Stimulated activated CD4-positive, alpha-beta T cell treated with anti-CD3 and anti-CD28 coated beads, Interleukin-2, amount 100 ng/mL, for 4 hours (primary cell): ENCODE measurements at regions not wholly inside any gene's neighbourhood (a gene's known extent, or its start where the extent isn't known, plus 50 kb on each side); places are given as distances from the start of the nearest gene placed in this dataset.
"Not testable (repeated sequence)": the region's sequence is repeated elsewhere in the genome, so short reads cannot be mapped to it uniquely, and the experiment has no call there.

Source experiments
- DNase-seq: peaks from one replicate; pipeline ENCODE4 v3.0.0-alpha.2; 2020; ENCODE audit warnings: low read depth

DNA sequence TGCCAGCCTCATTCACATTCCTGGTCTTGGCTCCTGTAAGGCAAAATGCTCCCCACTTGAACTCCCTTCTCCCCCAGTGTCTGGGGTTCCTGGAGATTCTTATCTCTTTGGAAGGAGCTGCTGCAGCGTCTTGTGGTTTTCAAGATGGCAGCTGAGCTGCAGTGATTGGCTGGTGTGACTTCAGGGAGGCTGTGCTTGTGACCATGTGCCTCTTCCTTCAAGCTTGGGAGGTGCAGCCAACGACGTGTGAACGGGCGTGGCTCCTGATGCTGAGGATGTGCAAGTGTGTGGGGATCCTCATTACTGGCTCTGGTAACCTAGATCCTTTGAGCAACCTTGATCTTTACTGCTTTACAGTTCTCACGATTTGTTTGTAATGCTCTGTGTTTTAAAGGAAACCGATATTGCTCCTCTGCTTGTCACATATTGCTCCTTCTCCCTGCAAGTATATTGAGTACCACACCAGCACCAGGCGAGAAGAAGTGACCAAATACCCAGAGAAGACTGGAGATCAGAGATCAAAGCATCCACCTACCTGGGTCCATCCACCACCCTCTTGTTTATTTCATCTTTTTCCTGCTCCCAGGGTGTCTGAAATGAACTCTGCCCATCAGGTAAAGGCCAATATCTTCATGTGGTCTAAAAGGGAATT lies 208.5 kb downstream of the FGF9 start:
- DNase-seq: no peak

DNA sequence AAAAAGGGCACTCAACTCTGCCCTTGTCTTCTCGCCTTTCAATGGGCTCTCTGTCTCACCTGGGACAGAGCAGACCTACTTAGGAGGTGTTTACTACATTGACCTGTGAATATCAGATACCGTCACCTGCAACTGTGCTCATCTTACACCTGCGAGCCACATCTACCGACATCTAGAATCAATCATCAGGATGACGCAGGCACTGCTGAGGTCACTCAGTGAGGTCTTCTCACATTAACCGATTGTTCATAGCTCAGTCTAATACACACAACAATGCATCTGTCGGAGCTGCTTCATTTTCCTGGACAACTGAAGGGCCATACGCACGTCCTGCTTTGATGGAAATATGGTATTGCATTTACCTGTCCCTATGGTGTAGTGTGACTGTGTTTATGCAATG lies 211.9 kb downstream of the FGF9 start:
- no peak for DNase-seq

DNA sequence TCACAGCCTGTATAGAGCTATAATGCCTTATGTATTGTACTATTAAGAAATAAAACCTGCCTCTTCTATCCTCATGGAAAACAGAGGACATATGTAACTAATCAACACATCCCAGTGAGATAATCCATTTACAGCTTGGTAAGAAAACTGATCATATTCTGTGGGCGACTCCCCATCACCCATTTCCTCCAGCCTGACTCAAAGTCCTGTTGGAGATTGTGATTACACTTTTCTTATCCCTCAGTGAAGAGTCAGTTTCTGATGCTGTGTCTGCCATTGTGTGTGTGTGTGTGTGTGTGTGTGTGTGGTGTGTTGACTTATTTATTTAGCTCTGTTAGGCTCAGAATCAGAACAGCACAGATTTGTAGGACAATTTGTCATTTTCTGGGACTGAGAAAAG lies 212.8 kb downstream of the FGF9 start:
- DNase-seq: no peak

DNA sequence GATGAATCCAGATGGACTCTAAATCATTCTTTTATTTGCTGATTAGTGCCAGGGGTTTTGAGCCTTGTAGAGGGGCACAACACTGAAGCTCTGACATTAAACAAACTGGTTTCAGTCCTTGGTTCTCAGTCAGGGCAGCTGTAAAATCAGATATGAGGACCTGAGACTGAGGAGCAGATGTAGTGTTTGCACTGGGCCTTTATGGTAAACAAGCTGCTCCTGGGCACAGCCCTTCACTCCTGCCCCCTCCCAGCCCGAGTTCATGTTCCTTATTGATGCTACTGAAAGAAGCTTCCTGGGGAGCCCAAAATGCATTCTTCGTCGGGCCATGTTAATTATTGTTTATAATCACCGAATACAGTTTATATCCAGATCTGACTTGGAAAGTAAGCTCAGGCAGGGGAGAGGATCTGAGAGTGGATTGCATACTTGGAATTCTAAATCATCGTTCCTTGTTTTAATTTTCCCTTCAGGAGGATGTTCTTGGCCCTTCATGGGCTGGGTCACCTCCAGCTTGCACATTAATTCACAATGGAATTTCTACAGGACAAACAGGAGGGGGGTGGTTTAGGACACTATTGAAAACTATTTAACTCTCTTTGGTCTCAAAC lies 213.5 kb downstream of the FGF9 start:
- no peak for DNase-seq

DNA sequence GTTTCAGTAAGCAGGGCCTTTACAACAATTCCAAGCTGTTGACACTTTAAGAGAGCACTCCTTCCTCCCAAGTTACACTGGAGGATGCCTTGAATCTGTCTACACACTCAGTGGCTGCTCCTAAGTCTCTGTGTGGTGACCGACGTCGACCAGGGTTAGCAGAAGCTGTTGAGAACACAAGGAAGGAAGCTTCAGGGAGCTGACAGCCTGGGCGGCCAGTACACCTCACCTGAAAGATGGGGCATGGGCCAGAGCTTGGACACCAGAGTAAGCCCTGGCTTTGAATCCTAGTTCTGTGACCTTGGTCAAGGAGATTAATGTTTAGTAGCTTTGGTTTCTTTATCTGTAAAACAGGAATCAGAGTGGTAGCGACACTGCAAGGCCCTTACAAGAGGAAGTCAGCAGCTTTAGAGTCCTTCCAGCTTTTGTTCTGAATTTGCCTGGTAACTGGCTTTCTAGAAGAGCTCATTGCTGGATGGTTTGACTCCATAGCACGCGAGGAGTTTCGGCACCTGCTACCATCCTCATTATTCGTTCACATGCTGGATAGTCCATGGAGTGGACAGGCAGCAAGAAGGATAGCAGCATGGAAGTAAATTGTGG lies 214.2 kb downstream of the FGF9 start:
- no peak for DNase-seq

DNA sequence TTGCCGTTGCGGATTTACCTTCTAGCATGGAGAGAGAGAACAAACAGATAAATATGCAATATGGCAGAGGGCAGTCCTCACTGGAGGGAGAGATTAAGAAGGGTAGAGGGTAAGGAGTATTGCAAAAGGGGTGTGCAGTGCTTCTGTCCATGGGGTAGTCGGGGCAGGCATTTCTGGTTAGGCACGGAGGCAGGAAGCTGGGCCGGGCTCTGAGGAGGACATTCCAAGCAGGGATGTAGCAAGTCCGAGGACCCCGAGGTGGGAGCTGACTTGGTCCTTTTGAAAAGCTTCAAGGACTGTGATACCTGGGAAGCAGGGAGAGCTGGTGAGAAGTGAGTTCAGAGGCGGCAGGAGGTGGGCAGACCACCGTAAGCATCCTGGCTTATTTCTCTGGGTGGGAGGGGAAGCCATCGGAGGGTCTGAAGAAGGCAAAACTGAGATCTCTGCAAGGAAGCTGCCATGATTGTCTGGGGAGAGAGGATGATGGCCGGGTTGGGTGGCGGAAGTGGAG lies 214.9 kb downstream of the FGF9 start:
- DNase-seq: no peak

DNA sequence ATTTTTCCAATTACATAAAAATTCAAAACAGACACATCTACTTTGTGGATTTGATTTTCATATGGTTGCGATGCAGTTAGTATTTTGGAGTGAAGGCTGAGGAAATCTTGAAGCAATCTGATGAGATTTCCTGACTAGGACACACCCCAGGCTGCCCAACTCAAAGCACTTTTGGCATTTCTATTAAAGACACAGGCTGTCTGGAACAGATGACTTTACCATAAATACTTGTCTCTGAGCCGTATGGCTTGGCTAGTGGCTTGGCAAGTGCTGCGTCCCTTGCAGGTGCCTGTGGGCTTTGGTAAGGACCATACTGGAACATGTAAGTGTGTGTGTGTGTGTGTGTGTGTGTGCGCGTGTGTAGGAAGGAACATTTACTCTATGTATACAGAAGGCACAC lies 218.8 kb downstream of the FGF9 start:
- DNase-seq: no peak

DNA sequence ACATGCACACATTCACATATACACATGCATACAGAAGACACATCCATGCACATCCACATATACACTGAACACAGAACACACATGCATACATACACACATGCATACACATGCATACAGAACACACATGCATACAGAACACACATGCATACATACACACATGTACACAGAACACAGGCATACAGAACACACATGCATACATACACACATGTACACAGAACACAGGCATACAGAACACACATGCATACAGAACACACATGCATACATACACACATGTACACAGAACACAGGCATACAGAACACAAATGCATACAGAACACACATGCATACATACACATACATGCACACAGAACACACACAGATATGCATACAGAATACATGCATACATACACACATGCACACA lies 219.3 kb downstream of the FGF9 start:
- not testable (repeated sequence) for DNase-seq

DNA sequence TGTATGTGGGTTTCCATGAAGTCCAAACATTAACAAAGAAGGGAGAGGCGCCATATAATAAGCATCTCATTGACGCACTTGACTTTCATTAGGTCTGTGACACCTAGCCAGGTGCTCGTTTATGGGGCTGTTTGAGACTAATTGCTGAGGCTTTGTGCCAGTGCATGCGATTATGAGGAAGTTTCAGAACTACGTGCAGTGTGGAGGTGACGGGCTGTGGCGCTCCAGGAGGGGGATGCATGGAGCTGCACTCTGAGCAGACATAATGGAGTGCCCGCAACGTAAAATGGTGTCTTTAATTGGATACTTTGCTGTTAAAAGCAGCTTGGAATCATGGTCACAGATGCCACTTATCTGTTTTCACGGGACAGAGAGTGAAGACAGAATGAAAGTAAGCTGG lies 223.2 kb downstream of the FGF9 start:
- DNase-seq: no peak

DNA sequence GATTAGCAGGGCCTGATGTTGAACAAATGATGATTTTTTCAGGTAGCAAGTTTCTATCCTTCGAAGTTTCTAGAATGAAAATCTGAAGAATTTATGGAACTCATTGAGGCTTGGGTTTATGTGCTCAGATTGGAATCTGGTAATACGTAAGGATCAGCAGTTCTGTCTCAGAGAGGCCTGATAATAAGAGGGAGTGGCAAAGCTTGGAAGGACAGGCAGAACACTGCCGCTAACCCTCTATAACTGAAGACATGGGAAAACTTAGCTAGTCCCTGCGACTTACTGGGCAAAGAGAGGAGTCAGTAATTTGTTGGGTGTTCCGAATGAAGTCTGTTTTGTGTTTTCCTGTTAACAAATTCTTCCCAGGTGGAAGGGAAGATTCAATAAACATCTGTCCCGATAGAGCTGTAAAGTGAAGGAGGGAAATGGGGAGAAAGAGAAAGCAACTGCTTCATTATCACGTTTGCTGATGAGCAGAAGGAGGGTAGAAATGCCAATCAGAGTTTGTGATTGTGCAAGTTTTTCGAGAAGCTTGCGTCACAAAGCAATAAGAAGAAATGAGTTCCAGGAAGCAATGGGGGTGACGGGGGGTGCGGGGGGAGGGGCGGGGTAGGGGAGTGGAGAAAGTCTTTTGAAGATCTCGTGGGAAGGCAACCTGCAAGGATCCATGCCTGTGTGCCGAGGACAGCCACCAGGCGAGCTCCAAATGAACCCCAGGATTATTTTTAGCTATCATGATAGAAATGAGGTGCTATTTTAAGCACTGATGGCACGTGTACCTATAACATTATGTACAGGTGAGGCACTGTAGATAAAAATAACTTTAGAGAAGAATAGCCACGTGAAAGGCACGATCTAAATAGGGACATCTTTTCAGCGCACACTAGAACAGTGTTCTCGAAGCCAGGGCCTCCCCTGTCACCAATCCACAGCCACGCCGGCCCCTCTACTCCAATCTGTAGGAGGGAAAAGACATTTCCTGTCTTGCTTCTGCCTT lies 224.1 kb downstream of the FGF9 start:
- DNase-seq: no peak

DNA sequence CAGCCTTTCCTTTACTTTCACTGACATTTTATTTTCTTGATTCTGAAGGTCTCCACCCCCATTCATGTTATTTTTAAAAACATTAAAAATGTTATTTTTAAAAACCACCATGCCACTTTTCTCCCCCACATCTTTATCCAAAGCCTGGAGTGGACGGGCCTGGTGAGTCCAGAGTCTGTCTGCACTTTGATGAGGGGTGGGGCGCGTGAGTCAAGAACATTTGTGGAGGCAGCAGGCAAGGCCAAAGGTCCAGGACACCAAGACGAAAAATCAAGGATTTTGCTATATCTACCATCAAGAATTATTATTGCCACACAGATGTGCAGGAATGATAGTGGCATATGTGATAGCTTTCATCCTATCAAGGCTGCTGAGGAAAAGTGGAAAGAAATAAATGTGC lies 224.9 kb downstream of the FGF9 start:
- DNase-seq: no peak

DNA sequence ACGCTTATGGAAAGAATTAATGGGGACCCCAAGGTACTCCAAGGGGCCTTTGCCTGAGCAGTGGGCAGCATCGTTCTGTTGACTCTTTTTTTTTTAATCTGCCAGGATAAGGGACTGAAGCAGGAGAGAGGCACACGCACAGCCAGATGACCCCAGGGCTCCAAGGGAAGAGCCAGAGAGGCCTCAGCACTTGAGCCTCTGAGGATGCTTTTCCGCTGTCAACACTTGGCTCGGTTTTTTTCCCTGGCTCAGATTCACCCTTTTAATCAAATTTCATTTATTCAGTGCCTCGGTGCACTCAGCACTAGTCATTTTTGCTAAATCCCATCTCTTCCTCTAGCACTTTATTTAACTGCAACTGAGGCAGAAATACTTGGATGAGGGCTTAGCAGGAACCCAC lies 226.3 kb downstream of the FGF9 start:
- DNase-seq: no peak

DNA sequence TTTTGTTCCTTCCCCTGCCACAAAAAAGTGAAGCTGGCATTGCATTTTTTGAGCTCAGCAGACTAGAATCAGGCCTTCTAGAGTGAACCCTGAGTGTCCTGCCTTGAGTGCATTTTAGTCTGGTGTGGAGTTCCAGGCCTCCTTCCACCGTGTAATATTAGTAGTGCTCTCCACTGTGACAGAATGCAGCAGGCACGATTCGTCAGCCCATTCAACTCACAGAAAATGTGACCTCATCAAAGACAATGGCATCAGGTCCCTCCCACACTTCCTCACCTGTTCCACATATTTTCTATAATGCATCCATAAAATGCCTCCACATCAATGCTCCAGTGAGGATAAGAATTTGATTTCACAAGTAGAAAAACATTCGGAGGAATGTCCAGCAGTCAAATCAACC lies 227.6 kb downstream of the FGF9 start:
- DNase-seq: no peak

DNA sequence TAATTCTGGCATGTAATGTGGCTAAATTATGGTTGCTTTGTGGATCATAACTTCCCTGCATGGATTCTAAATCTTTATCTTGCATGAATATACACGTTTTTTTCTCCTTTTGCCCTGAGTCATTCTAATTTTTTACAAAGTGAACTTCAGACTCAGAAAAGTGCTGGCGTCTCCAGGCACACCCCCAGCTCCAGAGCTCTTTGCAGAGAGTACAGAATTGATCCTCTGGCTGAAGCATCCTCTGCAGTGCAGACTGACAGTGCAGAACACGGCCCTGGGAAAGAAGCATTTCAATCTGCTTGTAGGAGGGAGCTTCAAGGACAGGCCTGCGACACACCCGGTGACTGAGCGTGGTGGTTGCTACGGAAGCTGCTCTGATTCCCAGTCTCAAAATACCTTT lies 228.1 kb downstream of the FGF9 start:
- DNase-seq: no peak

DNA sequence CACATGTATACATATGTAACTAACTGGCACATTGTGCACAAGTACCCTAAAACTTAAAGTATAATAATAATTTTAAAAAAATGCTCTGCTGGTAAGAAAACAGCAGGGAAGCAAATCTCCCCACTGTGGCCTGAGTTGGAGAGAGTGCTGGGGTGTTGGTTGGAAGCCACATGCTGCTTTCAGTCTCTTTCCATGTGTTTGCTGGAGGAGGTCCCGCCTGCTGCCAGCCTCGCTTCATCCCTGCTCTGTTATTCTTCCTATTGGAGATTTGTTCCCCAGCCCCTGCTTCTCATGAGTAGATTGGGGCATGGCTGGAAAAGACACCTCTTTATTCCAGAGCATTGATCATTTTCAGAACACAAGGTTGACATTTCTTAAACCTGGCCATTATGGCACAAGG lies 230.5 kb downstream of the FGF9 start:
- no peak for DNase-seq

DNA sequence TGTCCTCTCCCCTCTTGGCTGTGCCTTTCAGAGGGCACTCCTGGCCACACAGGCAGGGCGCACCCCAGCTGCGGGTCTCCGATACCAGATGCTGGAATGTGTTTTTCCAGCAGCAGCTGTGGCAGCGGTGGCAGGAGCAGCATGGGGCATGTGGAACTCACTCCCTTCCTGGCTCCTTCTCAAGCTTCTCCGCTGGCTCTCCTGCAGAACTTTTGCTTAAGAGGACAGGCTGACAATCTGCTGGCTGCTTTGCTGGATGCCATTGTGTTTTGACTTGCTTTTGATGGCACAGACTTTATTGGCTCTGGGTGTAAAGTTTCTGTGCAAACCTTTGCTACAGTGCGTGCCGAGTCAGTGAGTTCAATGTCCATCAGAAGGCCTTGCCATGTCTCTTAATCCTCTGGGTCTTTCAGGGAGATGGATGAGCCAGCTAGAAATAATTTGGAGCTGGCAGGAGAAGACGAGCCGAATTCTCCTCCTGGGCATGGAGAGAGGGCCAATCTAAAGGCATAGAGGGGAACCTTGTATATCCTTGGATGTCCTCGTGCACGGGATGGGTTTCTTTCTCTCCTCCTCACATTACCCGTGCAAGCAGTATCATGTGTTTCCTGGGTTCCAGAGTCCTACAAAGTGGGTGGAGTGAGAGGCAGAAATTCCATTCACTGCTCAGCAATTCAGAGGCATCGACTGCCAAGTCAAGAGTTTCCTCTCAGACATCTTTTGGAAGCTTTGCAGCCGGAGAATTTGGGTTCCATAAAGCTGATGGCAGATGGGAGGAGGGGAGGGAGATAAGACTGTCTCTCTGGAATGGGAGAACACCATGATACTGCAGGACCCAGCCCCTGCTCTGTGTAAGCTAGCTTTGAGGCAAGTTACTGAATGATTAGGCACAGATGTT lies 231.2 kb downstream of the FGF9 start:
- DNase-seq: no peak

DNA sequence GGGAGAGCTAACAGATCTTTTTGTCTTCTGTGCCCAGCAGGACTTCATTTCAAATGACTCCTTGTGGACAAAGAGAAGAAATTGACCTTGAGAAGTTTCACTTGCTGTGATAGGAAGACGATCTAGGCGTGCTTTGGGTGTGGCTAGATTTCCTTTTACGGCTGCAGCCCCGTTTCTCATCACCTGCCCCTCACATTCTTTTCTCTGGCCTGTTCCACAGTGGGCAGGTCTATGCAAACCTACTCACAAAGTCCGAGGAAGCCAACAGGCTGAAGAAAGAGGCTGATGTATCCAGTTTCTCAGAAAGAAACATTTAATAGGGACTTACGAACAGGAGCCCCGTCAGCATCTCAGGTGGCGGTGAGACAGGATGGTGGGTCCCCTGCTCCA lies 231.8 kb downstream of the FGF9 start:
- no peak for DNase-seq

DNA sequence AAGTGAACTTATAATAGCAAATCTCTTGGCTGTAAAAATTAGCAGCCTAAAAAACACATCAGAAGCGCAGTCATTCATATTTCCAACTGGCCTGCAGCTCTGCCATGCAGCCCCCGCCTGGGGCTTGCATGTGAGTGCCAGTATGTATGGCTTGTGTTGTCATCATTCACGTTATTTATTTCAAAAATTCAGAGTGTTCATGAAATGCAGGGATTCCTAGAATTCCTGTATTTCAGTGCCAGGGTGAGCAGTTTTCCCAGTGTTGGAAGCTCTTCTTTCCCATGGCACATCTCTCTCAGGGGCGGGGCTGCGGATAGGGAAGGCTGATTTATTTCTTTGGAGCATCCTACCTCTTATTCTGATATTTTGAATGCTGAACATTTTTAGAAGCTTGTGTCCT lies 234.6 kb downstream of the FGF9 start:
- no peak for DNase-seq

DNA sequence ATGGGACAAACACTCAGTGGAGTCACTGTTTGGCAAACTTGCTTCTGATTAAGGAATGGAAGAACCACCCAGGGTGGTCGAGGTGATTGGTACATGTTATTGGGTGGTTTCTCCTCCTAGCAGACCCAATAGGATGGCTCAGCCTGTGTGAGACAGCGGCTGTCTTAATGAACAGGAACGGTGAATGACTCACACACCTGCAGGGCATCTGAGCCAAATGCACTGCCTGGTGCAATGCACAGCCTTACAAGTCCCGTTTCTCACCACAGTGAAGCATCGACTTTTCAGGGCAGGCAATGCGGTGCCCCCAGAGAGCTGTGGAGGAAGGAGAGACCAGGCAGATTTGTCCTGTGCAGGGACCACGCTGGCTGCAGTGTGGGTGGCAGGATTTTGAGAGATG lies 238.5 kb downstream of the FGF9 start:
- no peak for DNase-seq

DNA sequence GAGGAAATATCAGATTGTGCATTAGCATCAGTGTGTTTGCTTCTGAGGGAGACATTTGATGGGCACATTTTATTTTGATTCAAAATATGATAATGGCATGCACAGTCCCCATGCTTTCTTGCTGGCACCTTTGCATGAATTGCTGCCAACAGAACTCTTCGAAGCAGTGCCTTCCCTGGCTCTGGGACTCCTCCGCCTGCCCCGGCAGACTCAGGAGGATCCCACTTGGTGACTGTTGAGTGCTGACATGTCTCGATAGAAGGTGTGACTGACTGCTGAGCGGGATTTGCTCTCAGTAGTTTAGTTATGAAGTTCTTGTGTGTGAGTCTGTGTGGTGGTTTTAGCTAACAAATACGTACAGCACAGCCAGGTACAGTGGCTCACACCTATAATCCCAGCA lies 239.7 kb downstream of the FGF9 start:
- DNase-seq: no peak

DNA sequence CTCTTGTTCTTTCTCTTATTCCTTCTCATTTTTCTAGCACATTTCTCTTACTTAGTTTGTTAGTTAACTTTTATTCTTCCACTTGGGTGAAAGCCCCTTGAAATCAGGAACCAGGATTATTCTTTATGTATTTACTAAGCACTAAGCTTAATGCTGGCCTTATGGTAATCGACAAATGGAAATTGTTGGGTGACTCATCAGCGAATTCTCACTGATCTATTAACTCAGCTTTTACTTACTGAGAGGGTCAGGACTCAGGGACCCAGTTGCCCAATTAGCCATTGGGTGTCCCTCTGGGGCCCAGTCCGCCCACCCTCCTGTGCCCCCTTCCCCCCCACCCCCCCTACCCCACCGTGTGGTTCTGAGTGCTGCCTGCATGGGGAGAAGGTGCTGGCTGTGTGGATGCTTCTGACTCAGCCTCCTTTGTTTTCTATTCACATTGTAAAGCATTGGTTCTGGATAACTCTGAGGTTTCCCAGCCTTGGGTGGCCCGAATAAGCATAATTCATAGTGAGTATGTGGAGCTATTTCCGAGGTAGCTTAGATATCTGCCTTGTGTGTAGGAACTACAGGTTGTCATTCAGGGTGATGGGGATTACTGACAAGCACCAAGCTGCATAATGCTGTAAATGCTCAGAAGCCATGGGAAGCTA lies 240.9 kb downstream of the FGF9 start:
- no peak for DNase-seq
